Right atrium auricular region (tissue), 2 donors: ENCODE measurements at regions not wholly inside any gene's neighbourhood (a gene's known extent, or its start where the extent isn't known, plus 50 kb on each side); places are given as distances from the start of the nearest gene placed in this dataset.

ENCODE experiments used
- DNase-seq: peaks from one replicate; pipeline ENCODE4 v3.0.0-alpha.2; 2019; ENCODE audit warnings: low spot score
- H3K27ac ChIP-seq, 2 donors: fragments of 200-600 bp; sonication (generic); 1 replicate in 1 of 2; 2 replicates in 1 of 2; pipeline ENCODE4 v1.5.1; 2016 to 2019
- H3K27me3 ChIP-seq, 2 donors: fragments of 200-600 bp; sonication (generic); one replicate each; pipeline versions ENCODE4 v1.5.1 to v1.6.0; 2017 to 2019
- H3K36me3 ChIP-seq: fragments of 200-600 bp; sonication (generic); one replicate; pipeline ENCODE4 v1.5.1; 2016
- H3K4me1 ChIP-seq, 2 donors: fragments of 200-600 bp; sonication (generic); one replicate each; pipeline versions ENCODE4 v1.5.1 to v1.6.0; 2017 to 2019
- H3K4me3 ChIP-seq, 2 donors: fragments of 200-600 bp; sonication (generic); 1 replicate in 1 of 2; 2 replicates in 1 of 2; pipeline ENCODE4 v1.5.1; 2017 to 2019; ENCODE audit warnings: mild to moderate bottlenecking in 1 of 2, moderate library complexity in 1 of 2
- H3K9me3 ChIP-seq, 2 donors: fragments of 200-600 bp; sonication (generic); one replicate each; pipeline ENCODE4 v1.5.1; 2019
- TF ChIP-seq, protein P1 (sequence below), 2 donors: fragments of 200-600 bp; sonication (generic); IDR thresholded peaks; one replicate each; pipeline ENCODE4 v1.5.1; 2019; ENCODE audit warnings: antibody characterized with exemption in 2 of 2

GRCh38 chr1:58859769-58860485, 76.1 kb upstream of the JUN start:
- Histone ChIP-seq H3K27me3 (no peaks in the 10 kb centered on the region), H3K36me3 (no peaks in the 10 kb centered on the region), H3K9me3 (no peaks in the 10 kb centered on the region), H3K27ac (no peak overlapping the region), H3K4me3 (no peak overlapping the region), H3K4me1 (no peaks in the 10 kb centered on the region)
- TF ChIP-seq, protein P1, sequence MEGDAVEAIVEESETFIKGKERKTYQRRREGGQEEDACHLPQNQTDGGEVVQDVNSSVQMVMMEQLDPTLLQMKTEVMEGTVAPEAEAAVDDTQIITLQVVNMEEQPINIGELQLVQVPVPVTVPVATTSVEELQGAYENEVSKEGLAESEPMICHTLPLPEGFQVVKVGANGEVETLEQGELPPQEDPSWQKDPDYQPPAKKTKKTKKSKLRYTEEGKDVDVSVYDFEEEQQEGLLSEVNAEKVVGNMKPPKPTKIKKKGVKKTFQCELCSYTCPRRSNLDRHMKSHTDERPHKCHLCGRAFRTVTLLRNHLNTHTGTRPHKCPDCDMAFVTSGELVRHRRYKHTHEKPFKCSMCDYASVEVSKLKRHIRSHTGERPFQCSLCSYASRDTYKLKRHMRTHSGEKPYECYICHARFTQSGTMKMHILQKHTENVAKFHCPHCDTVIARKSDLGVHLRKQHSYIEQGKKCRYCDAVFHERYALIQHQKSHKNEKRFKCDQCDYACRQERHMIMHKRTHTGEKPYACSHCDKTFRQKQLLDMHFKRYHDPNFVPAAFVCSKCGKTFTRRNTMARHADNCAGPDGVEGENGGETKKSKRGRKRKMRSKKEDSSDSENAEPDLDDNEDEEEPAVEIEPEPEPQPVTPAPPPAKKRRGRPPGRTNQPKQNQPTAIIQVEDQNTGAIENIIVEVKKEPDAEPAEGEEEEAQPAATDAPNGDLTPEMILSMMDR (IDR thresholded peaks at IDR 0.05), result no peak
- DNase-seq, result no peak

DNA sequence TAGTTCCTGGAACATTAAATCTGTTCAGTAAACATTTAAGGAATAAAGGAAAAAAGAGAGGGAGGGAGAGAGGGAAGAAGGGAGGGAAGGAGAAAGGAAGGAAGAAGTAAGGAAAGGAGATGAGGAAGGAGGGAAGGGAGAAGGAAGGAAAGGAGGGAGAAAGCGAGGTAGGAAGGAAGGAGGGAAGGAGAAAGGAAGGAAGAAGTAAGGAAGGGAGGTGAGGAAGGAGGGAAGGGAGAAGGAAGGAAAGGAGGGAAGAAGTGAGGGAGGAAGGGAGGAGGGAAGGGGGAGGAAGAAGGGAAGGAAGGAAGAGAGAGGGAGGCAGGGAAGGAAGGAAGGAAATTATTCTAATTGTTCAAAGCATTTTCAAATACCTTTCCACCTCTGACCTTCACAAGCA, 77.2 kb upstream of the JUN start:
- Histone ChIP-seq H3K4me3 (no peak overlapping the region), H3K27ac (no peak overlapping the region), H3K27me3 (no peaks in the 10 kb centered on the region), H3K9me3 (no peaks in the 10 kb centered on the region), H3K36me3 (no peaks in the 10 kb centered on the region), H3K4me1 (no peaks in the 10 kb centered on the region)
- TF ChIP-seq, protein P1 (IDR thresholded peaks at IDR 0.05), result no peak
- DNase-seq, result no peak

DNA sequence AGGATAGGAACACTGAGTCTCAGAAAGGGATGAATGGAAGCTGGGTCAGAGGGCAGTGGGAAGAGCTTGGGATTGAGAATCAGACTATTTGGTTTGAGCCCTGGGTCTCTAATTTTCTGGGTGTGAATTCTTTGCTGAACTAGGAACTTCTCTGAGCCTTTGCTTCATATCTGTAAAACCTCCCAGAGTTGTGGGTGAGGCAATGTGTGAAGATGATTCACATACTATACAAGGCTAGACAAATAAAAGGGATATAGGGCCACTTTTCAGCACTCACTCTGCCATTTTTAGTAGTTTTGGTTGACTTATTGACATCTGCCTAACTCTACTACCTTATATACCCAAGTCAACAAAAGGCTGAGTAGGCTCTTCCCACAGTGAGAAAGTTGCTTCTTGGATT, 77.7 kb upstream of the JUN start:
- no peak overlapping the region for H3K27ac ChIP-seq
- no peaks in the 10 kb centered on the region for H3K36me3 ChIP-seq
- no peak for DNase-seq
- H3K4me1 ChIP-seq, result no peaks in the 10 kb centered on the region
- no peak overlapping the region for H3K4me3 ChIP-seq
- H3K27me3 ChIP-seq, result no peaks in the 10 kb centered on the region
- H3K9me3 ChIP-seq, result no peaks in the 10 kb centered on the region
- TF ChIP-seq, protein P1 (IDR thresholded peaks at IDR 0.05), result no peak

DNA sequence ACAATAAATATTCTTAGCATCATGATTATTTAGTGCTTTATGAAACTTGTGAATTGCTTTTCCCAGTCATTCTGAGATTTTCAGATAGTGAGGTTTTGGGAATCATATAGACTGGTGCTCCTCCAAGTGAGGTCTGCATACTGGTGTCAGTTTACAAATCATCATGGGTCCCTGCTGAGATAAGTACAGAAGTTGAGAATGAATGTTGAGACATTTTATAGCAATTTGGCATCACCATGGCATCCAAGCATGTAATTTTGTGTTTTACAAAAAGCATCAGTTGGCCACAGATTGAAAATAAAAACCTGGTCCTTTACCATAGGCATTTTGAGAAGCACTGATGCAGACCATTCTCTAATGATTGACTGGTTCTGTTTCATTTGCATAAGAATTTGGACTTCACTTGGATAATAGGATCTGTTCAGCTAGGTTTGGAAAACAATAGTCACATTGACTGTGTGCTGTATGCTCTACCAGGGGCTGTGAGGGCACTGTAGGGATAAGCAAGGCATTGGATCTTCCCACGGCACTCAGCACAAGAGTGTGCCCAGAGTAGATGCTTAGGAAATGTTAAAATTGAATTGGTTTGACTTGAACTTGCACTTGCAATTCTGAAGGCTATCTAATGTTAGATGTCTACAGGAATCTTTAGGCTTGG, 79.0 kb upstream of the JUN start:
- H3K36me3 ChIP-seq, result no peaks in the 10 kb centered on the region

GRCh38 chr1:58864654-58865053, 80.8 kb upstream of the JUN start:
- Histone ChIP-seq H3K4me1 (no peaks in the 10 kb centered on the region), H3K27ac (no peak overlapping the region), H3K27me3 (no peaks in the 10 kb centered on the region), H3K36me3 (no peaks in the 10 kb centered on the region), H3K4me3 (no peak overlapping the region), H3K9me3 (no peaks in the 10 kb centered on the region)
- DNase-seq, result no peak
- TF ChIP-seq, protein P1 (IDR thresholded peaks at IDR 0.05), result no peak

More for the DNA sequence above, 79.0 kb upstream of the JUN start:
- Histone ChIP-seq H3K27me3 (no peaks in the 10 kb centered on the region), H3K4me1 (no peaks in the 10 kb centered on the region), H3K9me3 (no peaks in the 10 kb centered on the region), H3K4me3 (no peak overlapping the region), H3K27ac (no peak overlapping the region)
- DNase-seq, result no peak
- TF ChIP-seq, protein P1 (IDR thresholded peaks at IDR 0.05), result no peak
